ENCODE measurements at regions not wholly inside any gene's neighbourhood (a gene's known extent, or its start where the extent isn't known, plus 50 kb on each side); places are given as distances from the start of the nearest gene placed in this dataset.
"Not testable (repeated sequence)": the region's sequence is repeated elsewhere in the genome, so short reads cannot be mapped to it uniquely, and the experiment has no call there.

DNA sequence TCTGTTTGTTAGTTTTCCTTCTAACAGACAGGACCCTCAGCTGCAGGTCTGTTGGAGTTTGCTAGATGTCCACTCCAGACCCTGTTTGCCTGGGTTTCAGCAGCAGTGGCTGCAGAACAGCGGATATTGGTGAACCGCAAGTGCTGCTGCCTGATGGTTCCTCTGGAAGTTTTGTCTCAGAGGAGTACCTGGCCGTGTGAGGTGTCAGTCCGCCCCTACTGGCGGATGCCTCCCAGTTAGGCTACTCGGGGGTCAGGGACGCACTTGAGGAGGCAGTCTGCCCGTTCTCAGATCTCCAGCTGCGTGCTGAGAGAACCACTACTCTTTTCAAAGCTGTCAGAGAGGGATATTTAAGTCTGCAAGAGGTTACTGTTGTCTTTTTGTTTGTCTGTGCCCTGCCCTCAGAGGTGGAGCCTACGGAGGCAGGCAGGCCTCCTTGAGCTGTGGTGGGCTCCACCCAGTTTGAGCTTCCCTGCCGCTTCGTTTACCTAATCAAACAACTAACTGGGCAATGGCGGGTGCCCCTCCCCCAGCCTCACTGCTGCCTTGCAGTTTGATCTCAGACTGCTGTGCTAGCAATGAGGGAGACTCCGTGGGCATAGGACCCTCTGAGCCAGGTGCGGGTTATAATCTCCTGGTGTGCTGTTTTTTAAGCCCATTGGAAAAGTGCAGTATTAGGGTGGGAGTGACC, 634.3 kb upstream of the CHD1 start:
- not testable (repeated sequence) for DNase-seq

DNA sequence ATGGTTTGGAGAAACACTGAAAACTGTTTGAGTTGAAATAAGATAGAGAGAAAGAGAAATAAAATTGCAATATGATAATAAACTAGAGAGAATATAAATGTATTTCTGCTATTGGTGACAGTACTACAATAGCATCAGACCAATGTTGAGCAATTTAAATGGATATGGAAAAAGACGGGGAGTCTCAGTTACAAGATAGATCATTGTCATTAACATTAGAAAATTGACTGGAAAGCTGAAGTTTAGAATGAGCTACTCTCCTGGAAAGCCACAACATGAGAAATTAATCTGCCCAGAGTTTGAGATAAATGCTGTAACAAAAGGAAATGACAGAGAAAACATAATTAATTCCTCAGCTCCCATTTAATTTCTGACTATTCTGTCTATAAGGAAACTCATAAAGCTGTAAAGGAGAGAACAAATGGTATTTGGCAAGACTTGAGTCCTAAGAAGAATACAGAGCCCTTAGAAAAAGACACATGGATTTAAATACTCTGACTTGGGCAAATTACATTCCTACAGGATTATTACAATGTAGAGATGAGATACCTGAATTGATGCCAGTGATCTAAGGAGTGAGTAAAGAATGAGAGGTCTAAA, 624.5 kb upstream of the CHD1 start:
- DNase-seq = no peak

DNA sequence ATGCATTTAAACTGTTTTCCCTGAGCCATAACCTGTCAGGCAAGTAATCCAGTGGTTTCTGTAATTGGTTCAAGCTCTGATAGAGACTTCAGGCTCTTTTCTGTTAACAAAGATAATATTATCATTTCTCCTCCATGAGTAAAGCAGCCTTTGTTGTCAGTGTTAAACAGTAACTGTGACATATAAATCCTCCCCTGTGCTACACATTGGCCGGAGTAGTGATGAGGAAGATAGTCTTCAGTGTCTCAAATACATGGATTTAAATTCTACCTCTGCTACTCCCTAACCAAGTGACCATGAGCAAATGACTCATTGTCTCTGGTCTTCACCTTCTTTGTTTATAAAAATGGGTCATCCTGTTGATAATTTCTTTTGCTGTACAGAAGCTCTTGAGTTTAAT, 615.5 kb upstream of the CHD1 start:
- DNase-seq = no peak

DNA sequence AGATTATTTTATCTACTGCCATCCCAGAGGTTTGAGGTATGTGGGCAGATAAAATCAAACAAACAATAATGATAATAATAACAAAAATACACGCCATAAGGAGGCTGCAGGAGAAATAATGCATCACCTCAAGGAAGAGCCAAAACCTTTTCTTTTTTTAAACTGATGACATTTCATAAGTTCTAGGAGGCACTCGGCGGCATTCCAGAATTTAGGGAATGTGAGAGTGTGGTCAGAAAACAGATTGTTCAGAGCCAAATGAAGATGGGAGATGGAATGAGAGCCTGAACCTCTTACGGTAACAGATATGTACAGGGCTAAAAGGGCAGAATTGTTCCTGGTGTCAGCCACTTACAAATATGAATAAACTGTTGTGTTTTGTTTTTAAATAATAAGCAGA, 615.0 kb upstream of the CHD1 start:
- DNase-seq = no peak

DNA sequence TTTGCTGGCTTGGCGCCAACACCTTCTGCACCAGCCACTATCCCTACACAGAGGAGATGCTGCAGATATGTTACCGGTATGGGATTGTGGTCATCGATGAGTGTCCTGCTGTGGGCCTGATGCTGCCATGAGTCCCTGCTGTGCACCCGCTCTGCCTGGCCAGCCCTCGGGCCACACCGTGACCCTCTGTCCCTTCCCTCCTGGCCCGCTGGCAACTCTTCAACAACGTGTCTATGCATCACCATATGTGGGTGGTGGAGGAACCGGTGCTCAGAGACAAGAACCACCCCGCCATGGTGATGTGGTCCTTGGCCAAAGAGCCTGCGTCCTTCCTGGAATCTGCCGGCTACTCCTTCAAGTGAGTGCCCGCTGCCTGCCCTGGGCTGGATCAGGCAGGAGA, 605.4 kb upstream of the CHD1 start:
- not testable (repeated sequence) for DNase-seq

DNA sequence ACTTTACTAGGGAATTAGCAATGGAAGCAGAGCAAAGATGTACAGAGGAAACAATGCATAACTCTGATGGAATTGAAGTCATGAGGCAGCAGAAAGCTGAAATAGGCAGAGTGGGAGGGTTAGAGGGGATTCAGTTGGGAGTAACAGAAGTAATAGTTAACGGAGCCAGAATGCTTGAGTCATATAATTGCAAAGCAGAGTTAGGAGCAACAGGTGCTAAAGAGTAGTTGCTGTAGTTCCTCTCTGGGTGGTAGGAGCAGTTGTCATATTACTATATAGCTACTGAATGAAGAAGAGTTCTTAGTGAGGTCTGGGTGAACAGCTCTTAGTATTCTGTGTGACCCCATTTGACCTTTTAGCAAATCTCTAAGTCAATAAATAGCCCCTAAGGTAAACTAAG, 592.9 kb upstream of the CHD1 start:
- not testable (repeated sequence) for DNase-seq

DNA sequence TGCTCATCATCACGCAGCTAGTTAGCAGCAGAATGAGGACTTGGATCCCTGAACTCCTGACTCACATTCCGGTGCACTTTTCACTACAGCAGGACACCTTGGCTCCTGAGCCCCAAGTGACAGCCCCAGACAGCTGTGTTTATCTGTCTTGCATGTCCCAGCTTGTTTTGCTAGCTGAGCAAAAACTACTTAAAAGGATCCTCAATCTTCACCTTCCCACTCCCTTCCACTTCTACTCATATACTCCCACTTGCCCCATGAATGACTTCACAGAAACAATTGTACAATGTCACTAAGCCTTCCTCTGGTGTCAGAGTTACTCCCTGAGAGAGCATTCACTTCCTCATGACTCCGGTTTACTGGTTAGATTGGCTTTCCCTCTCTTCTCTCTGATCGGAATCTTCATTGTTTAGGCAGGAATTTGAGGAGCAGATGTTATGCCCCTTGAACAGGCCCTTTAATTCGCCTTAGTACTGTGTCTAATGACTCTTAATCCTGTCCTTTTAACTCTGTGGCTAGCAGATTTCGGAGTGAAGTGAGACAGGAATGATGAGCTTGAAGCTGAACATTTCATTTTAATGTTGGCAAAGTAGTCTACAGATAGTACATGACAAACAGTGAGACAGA, 587.2 kb upstream of the CHD1 start:
- DNase-seq = peak; percentile 0

DNA sequence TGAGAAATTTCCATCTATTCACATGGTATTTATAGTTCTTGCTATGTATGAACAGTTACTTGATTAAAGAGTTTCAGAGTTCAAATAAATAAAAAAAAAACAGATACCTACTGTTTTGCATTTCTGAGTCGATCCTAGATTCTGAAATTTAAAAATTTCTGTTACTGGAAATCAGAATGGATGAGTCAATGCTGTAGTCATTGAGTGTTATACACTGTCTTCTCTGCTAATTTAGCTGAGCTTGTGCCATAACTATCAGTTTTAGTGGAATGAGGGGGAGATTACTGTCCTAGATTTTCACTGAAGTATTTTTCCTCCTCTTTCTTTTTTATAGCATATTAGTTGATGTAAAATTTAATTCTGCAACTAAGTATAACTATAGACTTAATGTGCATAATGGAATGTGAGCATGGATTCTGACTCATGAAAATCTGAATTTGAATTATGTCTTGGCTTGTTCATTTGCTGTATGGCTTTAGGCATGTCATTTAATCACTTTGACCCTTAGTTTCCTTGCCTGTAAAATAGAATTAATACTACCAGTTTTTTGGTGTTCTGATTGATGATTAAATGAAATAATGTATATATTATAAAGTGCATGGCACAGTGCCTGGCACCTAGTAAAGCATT, 581.5 kb upstream of the CHD1 start:
- not testable (repeated sequence) for DNase-seq

DNA sequence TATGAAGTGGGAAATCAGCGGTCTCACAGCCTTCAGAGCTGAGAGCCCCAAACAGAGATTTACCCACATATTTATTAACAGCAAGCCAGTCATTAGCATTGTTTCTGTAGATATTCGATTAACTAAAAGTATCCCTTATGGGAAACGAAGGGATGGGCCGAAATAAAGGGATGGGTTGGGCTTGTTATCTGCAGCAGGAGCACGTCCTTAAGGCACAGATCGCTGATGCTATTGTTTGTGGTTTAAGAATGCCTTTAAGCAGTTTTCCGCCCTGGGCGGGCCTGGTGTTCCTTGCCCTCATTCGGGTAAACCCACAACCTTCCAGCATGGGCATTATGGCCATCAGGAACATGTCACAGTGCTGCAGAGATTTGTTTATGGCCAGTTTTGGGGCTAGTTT, 580.3 kb upstream of the CHD1 start:
- DNase-seq = not testable (repeated sequence)

DNA sequence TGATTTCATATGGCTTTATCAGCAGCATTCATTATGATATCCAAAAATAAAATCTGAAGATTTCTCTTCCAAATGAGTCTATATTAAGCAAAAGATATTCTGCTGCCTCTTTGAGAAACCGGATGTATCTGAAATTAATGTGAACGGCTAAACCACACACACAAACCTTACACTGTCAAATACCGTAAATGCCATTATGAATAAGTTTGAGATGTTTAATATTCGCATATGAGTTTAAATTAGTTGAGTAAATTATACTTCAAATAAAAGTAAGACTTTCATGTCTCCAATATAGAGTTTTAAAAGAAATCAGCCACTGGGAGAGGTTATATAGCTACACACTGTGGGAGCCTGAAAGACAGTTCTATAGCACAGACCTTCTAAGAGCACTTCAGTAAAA, 566.6 kb upstream of the CHD1 start:
- not testable (repeated sequence) for DNase-seq

DNA sequence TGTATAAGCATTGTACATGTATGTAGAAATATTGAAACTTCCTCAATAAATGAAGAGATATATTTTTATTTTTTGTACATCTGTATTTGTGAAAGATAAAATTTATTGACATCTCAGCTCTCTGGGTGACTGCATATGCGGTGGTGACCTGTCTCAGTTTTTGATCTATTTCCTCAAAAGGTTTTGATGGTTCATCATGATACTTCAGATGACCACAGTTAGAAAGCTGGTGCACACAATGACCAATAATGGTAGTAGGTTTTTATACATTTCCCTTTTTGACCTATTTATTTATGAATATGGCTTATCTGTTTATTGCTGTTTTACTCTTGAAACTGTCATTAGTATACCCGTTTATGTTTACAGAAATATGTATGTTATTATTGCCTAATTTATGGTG, 549.6 kb upstream of the CHD1 start:
- not testable (repeated sequence) for DNase-seq

DNA sequence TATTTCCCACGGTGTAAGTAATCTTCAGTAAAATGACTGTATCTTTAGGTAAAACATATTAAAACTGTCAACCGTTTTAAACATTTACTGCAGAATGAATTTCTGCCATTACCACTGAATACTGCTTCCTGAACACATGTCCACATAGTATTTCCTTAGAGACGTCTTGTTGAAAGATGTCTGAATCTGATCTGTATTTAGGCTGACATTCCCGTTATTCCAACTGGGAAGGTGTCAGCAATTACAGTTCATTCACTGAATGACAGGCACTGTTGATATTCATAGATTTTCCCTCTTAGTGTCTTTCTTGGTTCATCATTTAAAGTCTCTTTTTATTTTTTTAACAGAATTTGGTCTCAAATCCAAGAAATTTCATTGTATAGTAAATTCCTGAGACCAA, 544.5 kb upstream of the CHD1 start:
- DNase-seq = not testable (repeated sequence)

DNA sequence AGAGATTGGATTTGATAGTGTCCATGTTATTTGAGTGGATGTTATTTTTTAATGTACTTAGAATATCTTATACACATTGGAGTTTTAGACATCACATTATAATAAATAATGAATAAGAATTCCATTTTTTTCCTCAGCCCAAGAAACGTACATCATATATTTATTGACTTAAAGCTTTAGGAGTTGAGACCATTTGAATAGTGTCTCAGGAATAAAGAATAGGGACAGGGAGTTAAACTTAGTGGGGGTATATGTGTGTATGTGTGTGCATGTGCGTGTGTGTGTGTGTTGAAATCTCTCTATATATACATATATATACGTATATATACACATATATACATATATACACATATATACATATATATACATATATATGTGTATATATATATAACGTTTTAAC, 542.9 kb upstream of the CHD1 start:
- not testable (repeated sequence) for DNase-seq

DNA sequence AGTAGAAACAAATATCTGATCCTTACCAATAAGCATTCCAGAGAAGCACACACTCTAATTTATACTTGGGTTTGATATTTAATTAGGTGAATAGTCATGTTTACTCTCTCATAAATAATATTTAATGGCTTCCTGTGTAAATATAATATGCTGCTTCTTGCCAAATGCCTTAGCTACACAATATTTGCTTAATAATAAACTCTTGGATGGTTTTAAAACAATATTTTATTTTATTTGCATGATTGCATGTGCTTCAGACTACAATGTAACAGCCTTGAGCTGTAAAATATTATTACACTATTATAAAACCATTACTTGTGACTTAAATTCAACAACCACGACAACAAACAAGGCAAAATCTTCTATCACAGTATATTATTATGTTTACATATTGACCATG, 542.4 kb upstream of the CHD1 start:
- not testable (repeated sequence) for DNase-seq

DNA sequence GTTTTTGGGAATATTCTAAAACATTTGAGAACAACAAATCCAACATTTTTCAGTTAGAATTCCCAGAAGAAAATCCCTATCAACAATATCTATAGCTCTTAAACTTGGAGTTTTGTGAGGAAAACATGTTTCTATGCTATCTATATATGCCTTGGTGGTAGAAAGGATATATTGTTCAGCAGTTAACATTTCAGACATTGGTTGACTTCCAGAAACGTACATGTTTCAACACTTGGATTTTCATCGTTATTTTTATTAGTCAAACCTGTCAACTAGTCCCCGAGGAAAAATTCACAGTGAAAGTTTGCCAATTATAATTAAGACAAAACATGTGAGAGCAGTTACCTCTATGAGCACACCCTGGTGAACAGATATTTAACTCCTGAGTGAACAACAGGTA, 541.8 kb upstream of the CHD1 start:
- not testable (repeated sequence) for DNase-seq

DNA sequence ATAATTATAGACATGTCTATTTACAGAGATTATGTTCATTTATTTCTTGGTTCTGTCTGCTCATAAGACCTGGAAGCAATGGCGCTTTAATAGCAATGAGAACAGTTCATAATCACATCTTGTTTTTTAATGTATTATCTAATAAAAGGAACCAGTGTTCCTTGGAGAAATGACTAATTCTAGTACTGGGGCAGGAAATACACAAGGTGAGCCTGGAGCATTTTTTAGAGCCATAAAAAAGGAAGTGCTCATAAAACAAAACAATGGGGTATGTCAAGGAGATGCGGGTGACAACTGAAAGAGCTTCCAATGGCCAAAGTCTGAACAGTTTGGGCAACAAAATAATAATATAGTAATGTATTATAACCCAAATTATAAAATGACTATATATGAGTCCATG, 531.9 kb upstream of the CHD1 start:
- no peak for DNase-seq

DNA sequence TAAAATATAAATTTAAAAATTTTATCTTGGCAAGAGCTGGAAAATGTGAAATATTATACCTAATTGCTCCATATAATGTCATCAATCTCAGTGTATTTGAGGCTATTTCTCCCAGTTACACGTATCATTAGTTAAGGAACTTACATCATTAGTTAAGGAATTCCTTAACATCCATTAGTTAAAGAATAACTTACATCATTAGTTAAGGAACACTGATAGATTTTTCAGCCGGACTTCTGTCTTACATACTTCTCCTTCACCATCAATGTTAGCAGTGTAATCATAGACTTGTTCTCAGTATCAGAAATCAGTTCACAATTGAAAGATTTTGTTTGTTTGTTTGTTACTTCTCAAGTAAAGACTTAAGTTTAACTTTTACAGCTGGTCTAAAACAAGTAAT, 524.4 kb upstream of the CHD1 start:
- no peak for DNase-seq

DNA sequence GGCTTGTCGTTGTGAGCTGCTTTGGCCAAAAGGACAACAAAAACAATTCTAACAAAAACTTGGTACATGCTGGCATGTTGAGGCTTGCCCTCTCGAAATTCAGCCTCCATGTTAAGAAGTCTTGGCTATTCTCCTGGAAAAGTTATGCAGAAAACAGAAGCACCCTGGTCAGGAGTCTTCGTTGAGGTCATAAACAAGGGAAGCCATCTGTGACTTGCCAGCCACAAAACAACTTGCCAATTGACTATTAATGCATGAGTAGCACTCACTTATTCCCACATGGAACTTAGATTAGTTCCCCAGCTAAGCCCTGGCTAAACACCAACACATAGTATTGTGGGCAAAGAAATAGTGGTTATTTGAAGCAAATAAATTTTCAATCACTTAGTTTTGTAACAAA, 521.0 kb upstream of the CHD1 start:
- DNase-seq = peak; percentile 14

DNA sequence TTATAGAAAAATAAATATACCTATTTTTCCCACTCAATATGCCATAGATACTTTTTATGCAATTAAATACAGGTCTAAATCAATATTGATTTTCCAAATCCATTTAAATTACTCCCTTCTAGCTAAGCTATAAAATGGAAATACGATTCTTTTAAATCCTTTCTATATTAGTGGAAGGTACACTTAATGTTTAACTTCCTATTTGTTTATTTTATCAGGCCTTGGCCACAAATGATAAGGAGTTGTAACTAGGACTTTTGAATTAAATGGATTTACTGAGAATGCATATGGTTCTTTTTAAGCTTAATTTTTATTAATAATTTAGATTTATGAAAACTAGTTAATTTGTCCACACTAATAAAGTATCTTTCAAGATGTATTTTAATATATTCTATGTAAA, 517.0 kb upstream of the CHD1 start:
- no peak for DNase-seq

DNA sequence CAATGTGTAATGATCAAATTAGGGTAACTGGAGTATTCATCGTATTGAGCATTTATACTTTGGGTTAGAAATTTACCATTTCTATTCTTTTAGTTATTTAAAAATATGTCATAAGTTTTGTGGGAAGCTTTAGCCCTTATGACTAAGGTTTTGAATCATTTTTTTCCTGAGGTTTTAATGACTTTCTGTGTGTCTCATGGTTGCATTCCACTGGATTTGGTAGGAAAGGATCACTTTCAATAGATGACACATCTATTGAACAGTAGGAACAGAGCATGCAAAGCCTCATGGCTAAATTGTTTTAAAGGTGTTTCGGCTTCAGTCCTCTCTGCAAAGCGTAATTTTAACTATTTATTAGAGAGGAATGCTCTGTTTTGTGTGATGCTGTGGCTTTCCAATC, 512.4 kb upstream of the CHD1 start:
- no peak for DNase-seq

DNA sequence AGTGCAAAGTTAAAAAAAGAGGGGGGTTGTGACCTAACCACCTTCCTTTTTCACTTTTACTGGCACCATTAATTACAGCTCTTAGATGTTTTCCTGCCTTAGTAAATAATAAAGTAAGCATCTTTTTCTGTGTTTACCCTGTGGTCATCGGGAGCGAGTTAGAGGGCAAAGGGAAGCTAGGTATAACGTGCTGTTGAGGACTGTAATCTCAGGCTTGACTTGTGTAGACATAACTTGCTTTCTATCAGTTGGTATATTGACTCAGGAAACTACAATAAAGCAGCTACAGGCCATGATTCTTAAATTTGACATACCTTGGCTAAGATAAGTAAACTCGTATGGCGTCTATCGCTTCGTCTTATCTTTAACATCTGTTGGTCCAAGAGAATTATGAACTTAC, 509.8 kb upstream of the CHD1 start:
- no peak for DNase-seq

DNA sequence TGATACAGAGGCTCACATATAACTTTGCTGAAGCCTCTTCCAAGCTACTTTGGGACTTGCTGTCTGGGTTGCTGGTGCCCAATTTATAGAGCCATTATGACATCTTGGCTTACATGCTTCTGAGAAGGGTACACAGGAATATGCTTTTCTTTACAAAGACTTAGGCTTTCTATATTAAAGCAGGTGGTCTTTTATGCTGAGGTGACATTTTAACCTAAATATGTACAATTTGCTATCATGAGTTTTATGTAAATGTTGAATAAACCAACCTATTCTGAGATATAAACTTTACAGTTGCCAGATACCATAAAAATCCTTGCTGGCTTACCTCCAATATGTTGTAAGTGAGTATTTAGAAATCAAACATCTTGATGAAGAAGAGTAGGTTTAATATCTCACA, 509.2 kb upstream of the CHD1 start:
- no peak for DNase-seq

DNA sequence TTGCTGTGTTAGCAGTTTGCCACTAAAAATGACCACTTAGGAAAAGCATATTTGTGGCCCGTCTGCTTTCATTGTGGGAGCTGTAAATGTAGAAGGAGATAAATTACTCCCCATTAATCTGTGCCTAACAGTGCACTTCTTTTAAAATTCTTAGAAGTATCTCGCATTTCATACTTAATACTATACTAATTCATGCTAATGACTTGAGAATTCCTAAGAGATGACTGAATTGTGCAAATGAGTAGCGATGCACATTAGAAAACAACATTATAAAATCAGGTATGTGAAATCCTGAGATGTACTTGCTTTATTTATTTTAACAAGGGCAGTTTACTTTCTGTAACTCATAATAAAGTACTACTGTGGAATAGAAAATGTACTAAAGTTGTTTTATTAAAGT, 494.6 kb upstream of the CHD1 start:
- not testable (repeated sequence) for DNase-seq

DNA sequence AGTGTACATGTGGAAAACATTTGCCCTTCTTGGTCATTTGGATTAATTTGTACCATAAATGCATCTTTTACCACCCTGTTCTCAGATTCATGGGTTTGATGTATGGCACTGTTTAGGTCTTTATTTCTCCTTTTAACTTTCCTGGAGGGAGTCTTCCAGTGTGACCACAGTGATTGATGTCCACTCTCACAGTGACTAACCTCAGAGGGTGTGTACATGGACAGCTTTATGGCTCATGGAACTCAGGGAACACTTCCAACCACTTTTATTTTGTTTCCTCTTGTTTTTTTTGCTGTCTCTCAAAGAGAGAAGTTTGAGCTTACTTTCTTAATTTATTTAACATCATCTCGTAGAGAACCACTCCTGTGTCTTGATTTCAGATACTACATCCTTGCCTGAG, 489.8 kb upstream of the CHD1 start:
- not testable (repeated sequence) for DNase-seq
